GM18511 (cell line): ENCODE measurements at regions not wholly inside any gene's neighbourhood (a gene's known extent, or its start where the extent isn't known, plus 50 kb on each side); places are given as distances from the start of the nearest gene placed in this dataset.
"Not testable (repeated sequence)": the region's sequence is repeated elsewhere in the genome, so short reads cannot be mapped to it uniquely, and the experiment has no call there.

Source experiments
- ATAC-seq: cut with Tn5 transposase; IDR thresholded peaks from one replicate; pipeline ENCODE4 v1.9.1; 2021; ENCODE audit warnings: mild to moderate bottlenecking, moderate library complexity; ENCODE audit not compliant: unreplicated experiment

DNA sequence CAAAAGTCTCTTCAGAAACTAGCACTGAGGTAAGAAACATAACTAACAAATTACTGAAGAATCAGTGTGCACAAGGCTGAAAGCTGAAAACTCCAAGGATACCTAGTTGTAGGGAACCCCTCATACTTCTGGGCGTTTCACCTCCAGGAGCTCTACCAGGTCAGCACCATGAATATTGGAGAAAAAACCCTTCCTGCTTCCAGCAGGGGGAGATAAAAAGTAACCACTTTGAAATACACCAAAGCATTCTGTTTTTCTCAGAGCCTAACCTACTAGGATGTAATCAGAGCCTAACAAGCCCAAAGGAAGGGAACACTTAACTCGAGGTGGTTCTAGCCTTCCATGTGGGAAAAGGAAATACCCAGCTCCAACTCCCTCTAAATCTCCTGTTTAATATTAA, 175.8 kb upstream of the MME start:
- ATAC-seq = no peak

DNA sequence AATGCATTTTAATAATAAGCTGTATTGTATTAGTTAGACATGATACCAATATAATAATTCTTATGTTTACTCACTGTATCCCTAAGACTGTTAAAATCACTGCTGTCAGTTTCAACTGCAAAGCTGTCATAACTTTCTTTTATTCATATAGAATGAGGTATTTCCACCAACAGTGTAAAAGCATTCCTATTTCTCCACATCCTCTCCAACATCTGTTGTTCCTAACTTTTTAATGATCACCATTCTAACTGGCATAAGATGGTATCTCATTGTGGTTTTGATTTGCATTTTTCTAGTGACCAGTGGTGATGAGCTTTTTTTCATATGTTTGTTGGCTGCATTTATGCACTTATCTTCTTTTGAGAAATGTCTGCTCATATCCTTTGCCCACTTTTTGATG, 177.6 kb upstream of the MME start:
- ATAC-seq = not testable (repeated sequence)

DNA sequence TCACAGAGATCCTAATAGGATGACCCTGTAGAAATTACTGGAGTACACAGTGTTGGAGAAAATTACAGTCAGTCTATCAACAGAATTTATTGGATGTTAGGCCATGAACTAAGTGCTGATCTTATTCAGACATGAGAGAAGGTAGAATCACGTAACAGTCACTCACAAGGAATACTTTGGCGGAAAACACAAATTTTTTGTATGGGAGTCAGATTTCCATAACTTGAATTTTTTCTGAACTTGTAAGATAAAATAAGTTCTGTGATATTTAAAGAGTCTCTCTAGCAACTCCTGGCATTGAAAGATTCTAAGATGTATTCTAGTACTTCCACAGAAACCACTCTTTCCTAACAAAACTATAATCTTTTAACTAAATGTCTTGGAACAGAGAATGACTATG, 178.8 kb upstream of the MME start:
- no peak for ATAC-seq

DNA sequence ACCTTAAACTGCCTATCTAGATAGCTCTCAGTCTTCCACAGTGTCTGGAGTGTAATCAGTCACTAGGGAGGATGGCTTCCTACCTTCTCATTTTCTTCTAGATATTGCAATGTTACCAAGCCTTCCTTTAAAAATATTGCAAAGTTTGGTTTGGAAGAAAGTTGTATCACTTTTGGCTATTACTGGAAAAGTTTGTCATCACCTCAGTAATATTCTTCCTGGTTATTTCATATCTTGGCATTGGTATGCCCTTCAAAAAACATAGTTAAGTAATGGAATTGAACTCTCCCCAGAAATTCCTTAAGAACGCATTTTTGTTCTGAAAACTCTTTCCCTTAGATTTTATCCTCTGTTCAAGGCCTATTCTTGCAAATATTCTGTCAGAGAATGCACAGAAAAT, 179.3 kb upstream of the MME start:
- ATAC-seq = no peak

DNA sequence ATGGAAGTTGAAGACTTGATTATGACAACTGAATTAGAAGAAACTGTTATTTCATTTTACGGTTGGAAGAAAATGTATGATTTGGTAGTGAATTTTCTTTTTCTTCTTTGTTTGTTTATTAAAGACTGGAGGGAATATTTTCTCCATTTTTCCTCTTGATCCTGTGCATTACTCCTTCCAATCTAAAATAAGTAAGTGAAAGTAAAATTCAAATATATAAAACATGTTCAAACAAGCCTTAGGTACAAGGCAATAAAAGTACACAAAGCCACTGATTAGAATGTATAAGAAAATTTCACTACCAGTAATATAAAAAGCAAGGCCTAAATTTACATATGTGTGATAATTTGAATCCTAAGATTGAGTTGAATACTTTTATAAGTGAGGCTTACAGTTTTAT, 181.2 kb upstream of the MME start:
- no peak for ATAC-seq

DNA sequence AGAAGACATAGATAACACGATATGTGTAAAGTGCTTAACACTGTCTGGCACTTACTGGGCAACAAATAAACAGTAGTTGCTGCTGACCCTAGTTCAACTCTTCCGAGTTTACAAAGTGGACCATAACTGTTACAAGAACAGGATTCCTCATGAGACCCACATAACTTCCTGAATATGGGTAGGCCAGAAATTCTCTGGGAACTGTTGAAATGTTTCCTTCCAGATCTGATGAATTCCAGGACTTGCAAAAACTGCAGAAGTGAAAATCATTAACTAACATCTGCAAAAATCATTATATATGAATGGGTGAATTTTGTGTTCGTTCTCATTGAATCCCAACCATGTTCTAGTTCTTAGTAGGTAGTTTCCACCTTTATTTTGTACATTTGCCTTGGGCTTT, 181.7 kb upstream of the MME start:
- ATAC-seq = no peak

DNA sequence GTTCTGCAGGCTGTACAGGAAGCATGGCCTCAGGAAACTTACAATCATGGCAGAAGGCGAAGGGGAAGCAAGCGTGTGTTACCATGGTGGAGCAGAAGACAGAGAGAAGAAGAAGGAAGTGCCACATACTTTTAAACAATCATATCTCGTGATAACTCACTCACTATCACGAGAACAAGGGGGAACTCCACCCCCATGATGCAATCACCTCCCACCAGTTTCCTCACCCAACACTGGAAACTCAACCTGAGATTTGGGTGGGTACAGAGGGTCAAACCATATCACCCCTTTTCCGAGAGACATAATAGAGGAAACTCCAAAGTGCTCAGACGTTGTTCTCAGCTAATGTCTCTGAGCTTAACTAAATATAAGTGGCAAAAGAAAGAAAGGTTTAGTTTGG, 186.3 kb upstream of the MME start:
- ATAC-seq = no peak

DNA sequence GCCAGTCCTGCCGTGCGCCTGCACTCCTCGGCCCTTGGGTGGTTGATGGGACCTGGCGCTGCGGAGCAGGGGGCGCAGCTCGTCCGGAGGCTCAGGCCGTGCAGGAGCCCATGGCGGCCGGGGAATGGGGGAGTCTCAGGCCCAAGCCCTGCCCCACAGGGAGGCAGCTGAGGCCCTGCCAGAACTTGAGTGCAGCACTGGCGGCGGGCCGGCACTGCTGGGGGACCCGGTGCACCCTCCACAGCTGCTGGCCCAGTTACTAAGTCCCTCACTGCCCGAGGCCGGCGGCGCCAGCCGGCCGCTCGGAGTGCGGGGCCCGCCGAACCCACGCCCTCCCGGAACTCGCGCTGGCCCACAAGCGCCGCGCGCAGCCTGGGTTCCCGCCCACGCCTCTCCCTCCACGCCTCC, 190.9 kb upstream of the MME start:
- no peak for ATAC-seq

DNA sequence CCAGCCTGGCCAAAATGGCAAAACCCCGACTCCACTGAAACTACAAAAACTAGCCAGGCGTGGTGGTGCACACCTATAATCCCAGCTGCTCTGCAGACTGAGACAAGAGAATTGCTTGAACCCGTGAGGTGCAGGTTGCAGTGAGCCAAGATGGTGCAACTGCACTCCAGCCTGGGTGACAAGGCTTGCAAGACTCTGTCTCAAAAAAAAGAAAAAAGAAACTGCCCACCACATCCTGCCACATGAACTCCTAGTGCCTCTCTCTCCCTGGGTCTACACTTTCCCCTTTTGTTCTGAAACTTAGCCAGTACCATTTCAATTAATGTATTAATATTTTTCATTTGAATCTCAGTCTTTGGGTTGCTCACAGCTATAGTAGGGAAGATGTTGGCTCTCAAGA, 192.2 kb upstream of the MME start:
- ATAC-seq = no peak

DNA sequence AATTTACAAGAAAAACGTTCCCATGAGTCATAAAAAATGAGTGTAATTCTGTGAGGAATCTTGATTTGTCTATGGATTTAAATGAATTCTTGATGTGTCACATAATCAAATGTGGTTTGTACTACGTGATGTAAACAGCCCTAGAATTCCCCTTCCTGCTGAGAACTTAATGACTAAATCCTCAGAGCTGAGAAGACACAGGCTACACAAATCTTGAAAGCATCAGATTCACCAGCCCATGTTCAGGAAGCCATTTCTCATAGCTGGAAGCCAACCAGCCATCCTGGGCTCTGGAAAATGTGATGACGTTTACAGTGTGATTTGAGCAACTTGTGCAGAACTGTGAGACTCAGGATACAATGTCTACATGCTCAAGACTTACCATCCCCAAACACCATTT, 193.7 kb upstream of the MME start:
- ATAC-seq = no peak

DNA sequence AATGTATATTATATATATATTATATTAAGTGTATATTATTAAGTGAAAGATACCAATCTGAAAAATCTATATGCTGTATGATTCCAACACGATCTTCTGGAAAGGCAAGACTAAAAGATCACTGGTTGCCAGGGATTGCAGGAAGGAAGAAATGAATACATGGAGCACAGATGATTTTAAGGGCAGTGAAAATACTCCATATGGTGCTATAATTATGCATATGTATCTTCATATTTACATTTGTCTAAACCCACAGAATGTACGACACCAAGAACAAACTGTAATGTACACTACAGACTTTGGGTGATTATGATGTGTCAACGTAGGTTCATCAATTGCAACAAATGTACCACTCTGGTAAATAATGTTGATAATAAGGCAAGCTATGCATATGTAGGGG, 194.7 kb upstream of the MME start:
- no peak for ATAC-seq

DNA sequence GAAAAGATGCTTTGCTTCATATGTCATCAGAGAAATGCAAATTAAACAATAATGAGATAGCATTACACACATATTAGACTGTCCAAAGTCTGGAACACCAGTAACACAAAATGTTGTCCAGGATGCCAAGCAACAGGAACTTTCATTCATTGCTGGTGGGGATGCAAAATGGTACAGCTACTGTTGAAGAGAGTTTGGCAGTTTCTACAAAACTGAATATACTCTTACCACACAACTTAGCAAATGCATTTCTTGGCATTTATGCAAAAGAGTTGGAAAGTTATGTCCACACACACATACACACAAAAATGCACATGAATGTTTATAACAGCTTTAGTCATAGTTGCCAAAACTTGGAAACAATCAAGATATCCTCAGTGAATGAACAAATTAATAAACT, 195.2 kb upstream of the MME start:
- ATAC-seq = no peak

DNA sequence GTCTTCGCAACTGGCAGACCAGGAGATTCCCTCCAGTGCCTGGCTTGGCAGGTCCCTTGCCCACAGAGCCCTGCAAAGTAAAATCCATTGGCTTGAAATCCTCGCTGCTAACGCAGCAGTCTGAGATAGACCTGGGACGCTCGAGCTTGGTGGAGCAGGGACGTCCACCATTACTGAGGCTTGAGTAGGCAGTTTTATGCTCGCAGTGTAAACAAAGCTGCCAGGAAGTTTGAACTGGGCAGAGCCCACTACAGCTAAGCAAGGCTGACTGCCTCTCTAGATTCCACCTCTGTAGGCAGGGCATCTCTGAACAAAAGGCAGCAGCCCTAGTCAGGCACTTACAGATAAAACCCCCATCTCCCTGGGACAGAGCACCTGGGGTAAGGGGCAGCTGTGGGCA, 205.0 kb upstream of the MME start:
- ATAC-seq = no peak

DNA sequence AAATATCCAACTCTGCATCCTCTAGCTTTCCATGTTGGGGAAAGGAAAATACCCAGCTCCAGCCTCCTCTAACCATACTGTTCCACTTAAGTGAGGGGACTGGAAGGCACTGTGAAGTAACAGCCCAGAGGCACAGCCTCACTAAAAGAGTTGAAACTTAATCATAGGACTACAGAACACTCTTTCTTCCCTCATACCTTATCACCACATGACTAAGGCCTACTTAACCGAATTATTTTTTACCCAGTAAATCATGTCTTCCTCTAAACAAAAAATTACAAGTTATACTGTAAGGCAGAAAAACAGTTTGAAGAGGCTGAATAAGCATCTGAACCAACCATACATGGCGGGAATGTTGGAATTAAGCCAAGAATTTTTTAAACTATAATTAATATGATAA, 207.4 kb upstream of the MME start:
- no peak for ATAC-seq

DNA sequence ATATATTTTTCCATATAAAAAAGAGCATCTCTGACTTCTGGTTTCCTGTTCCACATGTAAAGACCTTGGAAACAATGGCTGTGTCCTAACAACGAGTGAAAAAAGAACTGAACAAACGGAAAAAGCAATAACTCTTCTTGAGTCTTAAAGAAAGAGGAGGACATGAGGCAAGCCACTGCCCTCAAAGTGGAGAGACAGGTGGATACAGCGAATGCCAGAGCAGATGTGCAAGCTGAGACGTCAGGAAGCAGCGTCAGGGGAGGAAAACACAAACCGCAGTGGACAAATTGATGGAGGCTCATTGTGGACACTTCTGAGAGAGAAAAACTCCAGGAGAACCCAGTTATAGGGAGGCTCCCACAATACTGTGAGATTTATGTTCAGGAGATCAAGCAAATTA, 208.0 kb upstream of the MME start:
- ATAC-seq = no peak

DNA sequence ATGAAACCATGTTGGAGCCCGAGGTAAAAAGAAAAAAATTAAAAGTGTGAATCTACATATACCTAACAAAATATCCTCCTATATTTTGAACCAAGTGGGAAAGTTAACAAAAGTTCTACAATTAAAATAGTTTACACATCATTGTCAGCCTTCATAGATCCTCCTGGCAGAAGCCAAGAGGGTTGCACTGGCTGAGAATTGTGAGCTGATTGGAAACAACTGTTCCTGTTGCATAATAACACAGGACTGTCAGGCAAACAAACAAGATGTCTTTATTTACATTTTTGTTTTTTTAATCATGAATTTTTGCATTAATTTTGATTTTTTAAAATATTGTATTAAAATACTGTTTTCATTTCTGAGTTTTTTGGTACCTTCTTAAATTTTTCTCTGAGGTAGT, 215.2 kb upstream of the MME start:
- ATAC-seq = no peak

DNA sequence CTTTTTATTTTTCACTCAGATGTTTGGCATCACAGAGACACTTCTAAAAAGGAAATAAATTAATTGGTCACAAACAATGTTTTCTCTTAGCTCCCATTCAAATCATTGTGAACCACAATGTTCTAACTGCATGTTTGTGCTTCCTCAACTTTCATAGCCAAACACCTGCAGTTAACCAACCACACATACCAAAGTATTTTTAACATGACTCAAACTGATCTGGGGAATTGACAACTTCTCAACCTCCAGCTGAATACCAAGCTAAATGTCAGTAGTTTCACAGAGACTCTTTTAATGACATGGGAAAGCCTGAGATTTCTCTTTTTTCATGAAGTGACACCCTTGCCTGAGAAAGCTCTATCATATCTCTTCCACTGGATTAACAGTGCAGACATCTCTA, 217.9 kb upstream of the MME start:
- ATAC-seq = no peak

DNA sequence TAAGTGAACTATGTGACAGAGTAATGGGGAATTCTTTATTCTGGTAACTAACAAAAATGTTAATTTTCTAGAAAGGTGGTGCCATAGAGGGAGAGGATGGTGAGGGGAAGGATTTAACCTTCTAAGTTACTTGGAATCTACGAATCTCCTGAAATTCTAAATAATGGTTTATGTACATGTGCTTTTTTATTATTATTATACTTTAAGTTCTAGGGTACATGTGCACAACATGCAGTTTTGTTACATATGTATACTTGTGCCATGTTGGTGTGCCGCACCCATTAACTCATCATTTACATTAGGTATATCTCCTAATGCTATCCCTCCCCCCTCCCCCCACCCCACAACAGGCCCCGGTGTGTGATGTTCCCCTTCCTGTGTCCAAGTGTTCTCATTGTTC, 227.1 kb upstream of the MME start:
- ATAC-seq = not testable (repeated sequence)

DNA sequence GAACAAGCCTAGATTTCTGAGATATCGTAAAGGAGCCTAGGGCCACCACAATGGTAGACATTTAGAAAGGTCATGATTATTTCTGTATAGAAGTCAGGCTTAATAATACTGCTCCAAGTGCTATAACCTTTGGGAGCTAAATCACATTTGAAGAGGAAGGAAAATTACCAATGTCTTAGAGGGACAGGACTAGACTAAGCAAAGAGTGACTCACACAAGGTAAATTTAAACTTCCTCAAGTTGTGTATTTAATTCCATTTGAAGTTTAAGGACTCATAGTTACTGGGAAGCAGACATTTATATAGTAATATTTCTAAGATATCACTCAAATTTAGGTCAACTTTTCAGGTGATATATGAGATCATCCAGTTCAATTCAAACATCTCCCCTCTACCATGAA, 227.6 kb upstream of the MME start:
- ATAC-seq = no peak

DNA sequence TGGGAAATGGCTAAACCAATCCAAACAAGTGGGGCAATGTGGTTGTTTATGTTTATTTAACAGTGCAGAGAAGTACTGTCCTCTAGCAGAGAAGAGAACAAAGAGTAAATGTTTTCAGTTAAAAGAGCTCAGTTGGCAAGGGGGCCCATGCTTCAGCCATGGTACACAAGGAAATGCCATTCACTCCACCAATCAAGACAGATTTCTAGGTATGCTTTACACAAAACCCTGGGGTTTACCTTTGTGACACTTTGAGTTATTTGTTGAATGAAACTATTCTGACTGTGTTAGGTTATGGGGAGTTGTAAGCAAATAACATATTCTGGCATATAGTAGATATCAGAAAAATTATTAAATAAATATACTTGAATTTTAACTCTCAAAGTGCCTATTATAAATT, 228.5 kb upstream of the MME start:
- ATAC-seq = no peak

DNA sequence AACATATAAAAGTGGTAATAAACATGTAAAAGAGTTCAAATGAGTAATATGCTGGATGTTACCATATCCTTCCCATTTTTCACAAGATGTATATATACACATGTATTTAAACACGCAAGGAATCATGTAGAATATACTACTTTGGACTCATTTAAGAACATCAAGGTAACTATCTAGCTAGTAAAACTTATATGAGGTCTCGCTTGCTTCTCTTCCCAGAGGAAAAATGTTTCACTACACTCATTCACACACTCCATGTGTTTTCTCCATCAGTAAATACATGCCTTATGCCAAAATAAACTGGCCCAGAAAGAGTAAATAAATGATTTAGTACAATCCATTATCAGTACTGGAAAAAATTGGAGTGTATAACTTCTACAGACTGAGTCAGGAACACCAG, 229.2 kb upstream of the MME start:
- no peak for ATAC-seq

DNA sequence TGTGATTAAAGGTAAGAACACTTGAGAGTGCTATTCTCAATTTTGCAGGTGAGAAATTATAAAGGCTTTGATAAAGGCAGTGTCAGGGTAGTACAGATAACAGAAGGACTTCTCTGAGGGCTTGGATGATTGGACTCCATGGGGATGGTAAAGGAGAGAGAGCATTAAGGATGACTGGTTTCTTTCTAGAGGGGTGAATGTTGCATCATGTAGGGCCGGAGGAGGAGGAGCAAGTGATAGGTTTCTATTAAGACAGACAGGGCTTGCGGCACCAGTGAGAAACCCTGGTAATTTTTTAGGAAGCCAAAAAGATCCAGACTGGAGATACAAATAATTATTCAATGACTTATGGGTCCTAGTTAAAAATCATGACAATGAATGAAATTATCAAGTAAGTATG, 230.7 kb upstream of the MME start:
- ATAC-seq = no peak

DNA sequence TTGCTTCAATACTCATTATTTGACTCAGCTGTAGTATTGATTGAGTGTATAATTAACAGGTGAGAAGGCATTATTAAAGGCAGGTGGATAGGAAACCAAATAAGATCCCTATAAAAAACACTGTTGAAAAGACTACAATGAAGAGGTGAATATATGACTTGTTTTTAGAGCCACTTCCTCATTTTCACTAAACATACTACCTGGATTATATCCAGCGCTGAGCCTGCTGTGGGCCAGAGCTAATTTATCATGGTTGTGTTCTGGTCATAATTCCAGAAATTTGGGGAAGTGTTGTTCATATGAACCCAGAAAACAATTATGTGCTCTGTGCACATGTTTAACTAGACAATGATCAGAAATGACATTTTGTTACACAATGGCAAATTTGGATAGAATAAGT, 235.3 kb upstream of the MME start:
- no peak for ATAC-seq

DNA sequence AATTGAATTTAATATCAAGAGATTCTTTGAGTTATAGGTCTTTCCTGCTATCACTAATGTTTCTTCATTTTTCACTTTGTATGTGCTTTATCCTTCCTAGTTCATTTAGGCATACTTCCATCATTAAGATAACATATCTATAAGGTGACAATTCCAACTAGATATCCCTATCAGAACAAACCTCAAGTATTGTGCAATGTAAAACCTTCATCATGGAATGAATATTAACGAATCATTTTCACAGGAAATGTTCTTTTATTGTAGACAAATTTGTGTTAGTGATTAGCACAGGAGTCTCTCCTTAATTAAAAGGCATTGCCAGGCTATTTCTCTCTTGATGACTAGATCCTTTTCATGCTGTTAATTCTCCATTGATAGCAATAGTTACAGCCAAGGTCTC, 236.5 kb upstream of the MME start:
- no peak for ATAC-seq
